ENCODE measurements at regions not wholly inside any gene's neighbourhood (a gene's known extent, or its start where the extent isn't known, plus 50 kb on each side); places are given as distances from the start of the nearest gene placed in this dataset.

- Mint-ChIP-seq H3K27ac (no peak overlapping the region), H3K9me3 (no peaks in the 10 kb centered on the region), H3K4me1 (ENCODE audit: low read depth in 2 of 2) (no peaks in the 10 kb centered on the region), H3K4me3 (no peak overlapping the region), H3K27me3 (peaks cover 9 to 62% of the 10 kb centered on the region in 2 donors), H3K36me3 (ENCODE audit: insufficient read depth) (no peaks in the 10 kb centered on the region)
- ATAC-seq (replicated peaks) = no peak
- no peak for DNase-seq
Measured at GRCh38 chr4:10204401-10205058, 87.9 kb upstream of the WDR1 start.

- Mint-ChIP-seq H3K4me1 (ENCODE audit: low read depth in 2 of 2) (no peaks in the 10 kb centered on the region), H3K4me3 (no peak overlapping the region), H3K27ac (no peak overlapping the region), H3K27me3 (peaks cover 9 to 57% of the 10 kb centered on the region in 2 donors), H3K9me3 (no peaks in the 10 kb centered on the region), H3K36me3 (ENCODE audit: insufficient read depth) (no peaks in the 10 kb centered on the region)
- DNase-seq (no peak), ATAC-seq (replicated peaks) (no peak)
Measured at GRCh38 chr4:10203851-10204250, 87.3 kb upstream of the WDR1 start.

GRCh38 chr4:10201381-10202223 lies 85.0 kb upstream of the WDR1 start:
- Mint-ChIP-seq H3K27me3 (peaks cover 9 to 52% of the 10 kb centered on the region in 2 donors), H3K27ac (no peak overlapping the region), H3K4me1 (ENCODE audit: low read depth in 2 of 2) (no peaks in the 10 kb centered on the region), H3K36me3 (ENCODE audit: insufficient read depth) (no peaks in the 10 kb centered on the region), H3K9me3 (no peaks in the 10 kb centered on the region), H3K4me3 (no peak overlapping the region)
- DNase-seq (no peak), ATAC-seq (replicated peaks) (no peak)

- H3K4me3 Mint-ChIP-seq = no peak overlapping the region
- DNase-seq (no peak), ATAC-seq (replicated peaks) (no peak)
- no peaks in the 10 kb centered on the region for H3K4me1 Mint-ChIP-seq (ENCODE audit: low read depth in 2 of 2)
- no peaks in the 10 kb centered on the region for H3K9me3 Mint-ChIP-seq
- no peaks in the 10 kb centered on the region for H3K36me3 Mint-ChIP-seq (ENCODE audit: insufficient read depth)
- peaks cover 9 to 52% of the 10 kb centered on the region in 2 donors for H3K27me3 Mint-ChIP-seq
- no peak overlapping the region for H3K27ac Mint-ChIP-seq
Measured at GRCh38 chr4:10200869-10201268, 84.3 kb upstream of the WDR1 start.

GRCh38 chr4:10198365-10198764 lies 81.8 kb upstream of the WDR1 start:
- H3K9me3 Mint-ChIP-seq = no peaks in the 10 kb centered on the region
- no peak overlapping the region for H3K4me3 Mint-ChIP-seq
- peaks cover 0 to 51% of the 10 kb centered on the region in 2 donors for H3K27me3 Mint-ChIP-seq
- no peaks in the 10 kb centered on the region for H3K36me3 Mint-ChIP-seq (ENCODE audit: insufficient read depth)
- no peaks in the 10 kb centered on the region for H3K4me1 Mint-ChIP-seq (ENCODE audit: low read depth in 2 of 2)
- ATAC-seq (replicated peaks) (no peak), DNase-seq (no peak)
- no peak overlapping the region for H3K27ac Mint-ChIP-seq

- DNase-seq = no peak
- no peaks in the 10 kb centered on the region for H3K36me3 Mint-ChIP-seq (ENCODE audit: insufficient read depth)
- H3K9me3 Mint-ChIP-seq = no peaks in the 10 kb centered on the region
- no peak for ATAC-seq (replicated peaks)
- no peaks in the 10 kb centered on the region for H3K4me1 Mint-ChIP-seq (ENCODE audit: low read depth in 2 of 2)
- no peak overlapping the region for H3K27ac Mint-ChIP-seq
- H3K27me3 Mint-ChIP-seq = peaks cover 0 to 47% of the 10 kb centered on the region in 2 donors
- H3K4me3 Mint-ChIP-seq = no peak overlapping the region
Measured at GRCh38 chr4:10197952-10198351, 81.4 kb upstream of the WDR1 start.

- Mint-ChIP-seq H3K4me1 (ENCODE audit: low read depth in 2 of 2) (no peaks in the 10 kb centered on the region), H3K27ac (no peak overlapping the region), H3K27me3 (peaks cover 0 to 53% of the 10 kb centered on the region in 2 donors), H3K9me3 (no peaks in the 10 kb centered on the region), H3K36me3 (ENCODE audit: insufficient read depth) (no peaks in the 10 kb centered on the region), H3K4me3 (no peak overlapping the region)
- no peak for DNase-seq
- no peak for ATAC-seq (replicated peaks)
Measured at GRCh38 chr4:10196191-10196590, 79.6 kb upstream of the WDR1 start.

- no peaks in the 10 kb centered on the region for H3K9me3 Mint-ChIP-seq
- peaks cover 0 to 40% of the 10 kb centered on the region in 2 donors for H3K27me3 Mint-ChIP-seq
- no peak overlapping the region for H3K27ac Mint-ChIP-seq
- ATAC-seq (replicated peaks) (no peak), DNase-seq (no peak)
- H3K4me1 Mint-ChIP-seq (ENCODE audit: low read depth in 2 of 2) = no peaks in the 10 kb centered on the region
- H3K4me3 Mint-ChIP-seq = no peak overlapping the region
- H3K36me3 Mint-ChIP-seq (ENCODE audit: insufficient read depth) = no peaks in the 10 kb centered on the region
Measured at GRCh38 chr4:10192331-10192730, 75.7 kb upstream of the WDR1 start.

- no peak overlapping the region for H3K4me3 Mint-ChIP-seq
- no peaks in the 10 kb centered on the region for H3K36me3 Mint-ChIP-seq (ENCODE audit: insufficient read depth)
- peaks cover 3 to 5% of the 10 kb centered on the region in 2 donors for H3K4me1 Mint-ChIP-seq (ENCODE audit: low read depth in 2 of 2)
- ATAC-seq (replicated peaks) (no peak), DNase-seq (no peak)
- H3K27me3 Mint-ChIP-seq = peaks cover 0 to 29% of the 10 kb centered on the region in 2 donors
- no peaks in the 10 kb centered on the region for H3K9me3 Mint-ChIP-seq
- no peak overlapping the region for H3K27ac Mint-ChIP-seq
Measured at GRCh38 chr4:10188400-10189004, 71.9 kb upstream of the WDR1 start.

GRCh38 chr4:10186228-10187214 lies 69.9 kb upstream of the WDR1 start:
- Mint-ChIP-seq H3K4me1 (ENCODE audit: low read depth in 2 of 2) (peaks cover 5 to 10% of the 10 kb centered on the region in 2 donors), H3K9me3 (peaks cover 0 to under 1% of the 10 kb centered on the region in 2 donors), H3K36me3 (ENCODE audit: insufficient read depth) (no peaks in the 10 kb centered on the region), H3K4me3 (no peak overlapping the region), H3K27me3 (peaks cover 0 to 23% of the 10 kb centered on the region in 2 donors), H3K27ac (no peak overlapping the region)
- no peak for ATAC-seq (replicated peaks)
- no peak for DNase-seq

- H3K4me1 Mint-ChIP-seq (ENCODE audit: low read depth in 2 of 2) = peaks cover 11 to 19% of the 10 kb centered on the region in 2 donors
- no peak overlapping the region for H3K4me3 Mint-ChIP-seq
- no peak for ATAC-seq (replicated peaks)
- no peak overlapping the region for H3K27ac Mint-ChIP-seq
- no peak for DNase-seq
- no peaks in the 10 kb centered on the region for H3K36me3 Mint-ChIP-seq (ENCODE audit: insufficient read depth)
- peaks cover 0 to 20% of the 10 kb centered on the region in 2 donors for H3K27me3 Mint-ChIP-seq
- H3K9me3 Mint-ChIP-seq = peaks cover 0 to 8% of the 10 kb centered on the region in 2 donors
Measured at GRCh38 chr4:10185518-10186227, 69.1 kb upstream of the WDR1 start.

- H3K9me3 Mint-ChIP-seq = peaks cover 0 to 8% of the 10 kb centered on the region in 2 donors
Measured at GRCh38 chr4:10184501-10184938, 67.9 kb upstream of the WDR1 start.

More at GRCh38 chr4:10184501-10184938, 67.9 kb upstream of the WDR1 start:
- no peak for ATAC-seq (replicated peaks)
- Mint-ChIP-seq H3K27ac (no peak overlapping the region), H3K36me3 (ENCODE audit: insufficient read depth) (no peaks in the 10 kb centered on the region), H3K4me1 (ENCODE audit: low read depth in 2 of 2) (peaks cover 11 to 19% of the 10 kb centered on the region in 2 donors), H3K27me3 (peaks cover 0 to 20% of the 10 kb centered on the region in 2 donors), H3K4me3 (no peak overlapping the region)
- DNase-seq = no peak
